Stimulated activated CD4-positive, alpha-beta T cell treated with anti-CD3 and anti-CD28 coated beads, TNF-alpha, amount 100 ng/mL, for 24 hours (primary cell): ENCODE measurements at regions not wholly inside any gene's neighbourhood (a gene's known extent, or its start where the extent isn't known, plus 50 kb on each side); places are given as distances from the start of the nearest gene placed in this dataset.
"Not testable (repeated sequence)": the region's sequence is repeated elsewhere in the genome, so short reads cannot be mapped to it uniquely, and the experiment has no call there.

ENCODE experiments used
- DNase-seq, 3 experiments: peaks; one replicate each; pipeline ENCODE4 v3.0.0-alpha.2; 2020; ENCODE audit warnings: low read depth in 3 of 3

- DNase-seq: no peak
Observed at GRCh38 chr13:71005919-71006318, 861.1 kb downstream of the DACH1 start.

GRCh38 chr13:70995338-70995737 lies 871.7 kb downstream of the DACH1 start:
- no peak for DNase-seq

GRCh38 chr13:70994191-70994590 lies 872.8 kb downstream of the DACH1 start:
- DNase-seq: no peak

GRCh38 chr13:70987043-70987442 lies 878.8 kb upstream of the KLHL1 start:
- DNase-seq: no peak

- no peak for DNase-seq
Observed at GRCh38 chr13:70985371-70985770, 877.1 kb upstream of the KLHL1 start.

GRCh38 chr13:70981219-70981618 lies 873.0 kb upstream of the KLHL1 start:
- not testable (repeated sequence) for DNase-seq

GRCh38 chr13:70969321-70969720 lies 861.1 kb upstream of the KLHL1 start:
- no peak for DNase-seq

- DNase-seq: no peak
Observed at GRCh38 chr13:70967564-70967963, 859.3 kb upstream of the KLHL1 start.

GRCh38 chr13:70964874-70965273 lies 856.6 kb upstream of the KLHL1 start:
- no peak for DNase-seq

GRCh38 chr13:70964124-70964523 lies 855.9 kb upstream of the KLHL1 start:
- no peak for DNase-seq

- no peak for DNase-seq
Observed at GRCh38 chr13:70960841-70961443, 852.7 kb upstream of the KLHL1 start.

- no peak for DNase-seq
Observed at GRCh38 chr13:70959035-70959775, 851.0 kb upstream of the KLHL1 start.

GRCh38 chr13:70955887-70956286 lies 847.6 kb upstream of the KLHL1 start:
- DNase-seq: no peak

GRCh38 chr13:70950664-70951063 lies 842.4 kb upstream of the KLHL1 start:
- no peak for DNase-seq

- no peak for DNase-seq
Observed at GRCh38 chr13:70945506-70945905, 837.3 kb upstream of the KLHL1 start.

GRCh38 chr13:70941454-70941853 lies 833.2 kb upstream of the KLHL1 start:
- no peak for DNase-seq

- no peak for DNase-seq
Observed at GRCh38 chr13:70938462-70938861, 830.2 kb upstream of the KLHL1 start.

GRCh38 chr13:70932511-70932910 lies 824.3 kb upstream of the KLHL1 start:
- DNase-seq: no peak

- no peak for DNase-seq
Observed at GRCh38 chr13:70923863-70924752, 815.9 kb upstream of the KLHL1 start.

GRCh38 chr13:70911286-70911685 lies 803.0 kb upstream of the KLHL1 start:
- no peak for DNase-seq

- no peak for DNase-seq
Observed at GRCh38 chr13:70908795-70909194, 800.5 kb upstream of the KLHL1 start.

GRCh38 chr13:70905035-70905434 lies 796.8 kb upstream of the KLHL1 start:
- no peak for DNase-seq

- no peak for DNase-seq
Observed at GRCh38 chr13:70896136-70896535, 787.9 kb upstream of the KLHL1 start.
